GM06990 (cell line): ENCODE measurements at regions not wholly inside any gene's neighbourhood (a gene's known extent, or its start where the extent isn't known, plus 50 kb on each side); places are given as distances from the start of the nearest gene placed in this dataset.

Experiments
- DNase-seq: peaks from one replicate; pipeline ENCODE4 v3.0.0-alpha.2; 2011; ENCODE audit not compliant: insufficient read length; ENCODE audit errors: extremely low read depth
- H3K27me3 ChIP-seq: replicated peaks from 2 replicates; pipeline ENCODE4 v1.6.0; 2011; ENCODE audit warnings: low read length; ENCODE audit not compliant: control insufficient read depth, insufficient read depth
- H3K36me3 ChIP-seq: 2 replicates; pipeline ENCODE4 v1.5.1; 2011; ENCODE audit warnings: low read length; ENCODE audit not compliant: control insufficient read depth, insufficient read depth
- H3K4me3 ChIP-seq: replicated peaks from 2 replicates; pipeline ENCODE4 v1.5.1; 2011; ENCODE audit warnings: low read depth, mild to moderate bottlenecking, control low read depth, low read length
- CTCF ChIP-seq: IDR thresholded peaks from 2 replicates; pipeline ENCODE4 v1.5.1; 2011; ENCODE audit warnings: low read length, control low read depth, mild to moderate bottlenecking, inconsistent platforms; ENCODE audit not compliant: insufficient read depth, poor library complexity, severe bottlenecking

GRCh38 chr16:72502594-72503005, 330.6 kb upstream of the PMFBP1 start:
- Histone ChIP-seq H3K27me3 (no peaks in the 10 kb centered on the region), H3K4me3 (no peak overlapping the region), H3K36me3 (no peaks in the 10 kb centered on the region)
- no peak for TF ChIP-seq CTCF
- DNase-seq = no peak

- no peak overlapping the region for H3K4me3 ChIP-seq
- TF ChIP-seq CTCF = peak; percentile 80
- DNase-seq = peak; percentile 20
- H3K27me3 ChIP-seq = no peaks in the 10 kb centered on the region
- H3K36me3 ChIP-seq = no peaks in the 10 kb centered on the region
Measured at GRCh38 chr16:72501739-72502593, 330.0 kb upstream of the PMFBP1 start.

- H3K36me3 ChIP-seq = no peaks in the 10 kb centered on the region
- H3K27me3 ChIP-seq = no peaks in the 10 kb centered on the region
- TF ChIP-seq CTCF = no peak
- DNase-seq = no peak
- H3K4me3 ChIP-seq = no peak overlapping the region
Measured at GRCh38 chr16:72500545-72500944, 328.6 kb upstream of the PMFBP1 start.

GRCh38 chr16:72493716-72494415, 321.9 kb upstream of the PMFBP1 start:
- no peak for TF ChIP-seq CTCF
- Histone ChIP-seq H3K4me3 (no peak overlapping the region), H3K27me3 (no peaks in the 10 kb centered on the region), H3K36me3 (no peaks in the 10 kb centered on the region)
- no peak for DNase-seq

- Histone ChIP-seq H3K36me3 (no peaks in the 10 kb centered on the region), H3K4me3 (no peak overlapping the region), H3K27me3 (no peaks in the 10 kb centered on the region)
- no peak for TF ChIP-seq CTCF
- no peak for DNase-seq
Measured at GRCh38 chr16:72487283-72487682, 315.3 kb upstream of the PMFBP1 start.
